ENCODE measurements at regions not wholly inside any gene's neighbourhood (a gene's known extent, or its start where the extent isn't known, plus 50 kb on each side); places are given as distances from the start of the nearest gene placed in this dataset.
"Not testable (repeated sequence)": the region's sequence is repeated elsewhere in the genome, so short reads cannot be mapped to it uniquely, and the experiment has no call there.

DNA sequence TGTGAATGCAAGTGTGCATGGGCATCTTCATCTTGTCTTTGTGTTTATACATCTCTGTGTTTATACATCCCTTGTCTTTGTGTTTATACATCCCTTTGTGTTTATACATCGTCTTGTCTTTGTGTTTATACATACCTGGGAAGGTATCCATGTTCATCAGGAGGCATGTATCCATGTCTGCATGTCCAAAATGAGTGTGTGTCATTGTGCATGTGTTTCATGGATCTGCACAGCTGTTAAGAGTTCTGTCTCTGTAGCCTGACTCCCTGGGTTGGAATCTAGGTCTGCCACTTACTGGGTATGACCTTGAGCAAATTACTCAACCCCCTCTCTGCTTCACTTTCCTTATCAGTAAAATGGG is 50.1 kb upstream of the SIRPA start:
- DNase-seq, result no peak

GRCh38 chr20:1844325-1845162 is 50.7 kb upstream of the SIRPA start:
- no peak for DNase-seq

DNA sequence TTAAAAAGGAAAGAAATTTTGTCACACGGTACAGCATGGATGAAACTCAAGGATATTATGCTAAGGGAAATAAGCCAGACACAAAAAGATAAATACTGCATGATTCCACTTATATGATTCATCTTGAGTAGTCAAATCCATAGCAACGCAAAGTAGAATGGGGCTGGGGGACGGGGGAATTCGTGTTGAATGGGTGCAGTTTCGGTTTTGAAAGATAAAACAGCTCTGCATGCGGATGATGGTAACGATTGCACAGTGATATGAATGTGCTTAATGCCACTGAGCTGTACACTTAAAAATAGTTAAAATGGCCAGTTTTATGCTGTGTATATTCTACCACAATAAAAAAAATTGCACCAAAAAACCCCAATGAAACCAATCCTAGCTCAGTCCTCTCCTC is 52.9 kb upstream of the SIRPA start:
- no peak for DNase-seq

DNA sequence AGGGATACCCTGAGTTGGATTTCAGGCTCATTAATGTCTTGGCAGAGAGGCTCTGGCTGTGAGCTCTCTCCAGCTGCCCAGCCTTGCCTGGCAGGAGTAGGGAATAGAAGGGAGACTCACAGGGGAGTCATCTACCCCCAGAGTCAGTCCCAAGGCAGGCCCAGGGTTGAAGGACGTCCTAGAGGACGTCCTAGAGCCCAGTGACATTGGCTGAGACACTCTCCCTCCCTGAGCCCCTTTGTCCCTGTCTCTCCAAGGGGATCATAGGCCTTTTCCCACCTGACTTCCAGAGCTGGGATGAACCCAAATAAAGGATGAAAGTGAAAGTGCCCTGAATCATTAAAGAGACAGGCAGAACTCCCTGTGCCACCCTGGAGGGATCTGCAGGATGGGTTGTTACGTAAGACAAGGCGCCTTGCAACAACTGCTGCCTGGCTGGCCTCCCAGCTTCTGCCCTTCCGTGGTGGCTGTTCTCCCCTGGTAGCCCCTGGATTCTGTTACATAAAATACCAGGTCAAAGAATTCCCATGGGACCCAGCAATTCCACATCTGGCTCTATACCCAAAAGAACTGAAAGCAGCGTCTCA is 53.6 kb upstream of the SIRPA start:
- no peak for DNase-seq

DNA sequence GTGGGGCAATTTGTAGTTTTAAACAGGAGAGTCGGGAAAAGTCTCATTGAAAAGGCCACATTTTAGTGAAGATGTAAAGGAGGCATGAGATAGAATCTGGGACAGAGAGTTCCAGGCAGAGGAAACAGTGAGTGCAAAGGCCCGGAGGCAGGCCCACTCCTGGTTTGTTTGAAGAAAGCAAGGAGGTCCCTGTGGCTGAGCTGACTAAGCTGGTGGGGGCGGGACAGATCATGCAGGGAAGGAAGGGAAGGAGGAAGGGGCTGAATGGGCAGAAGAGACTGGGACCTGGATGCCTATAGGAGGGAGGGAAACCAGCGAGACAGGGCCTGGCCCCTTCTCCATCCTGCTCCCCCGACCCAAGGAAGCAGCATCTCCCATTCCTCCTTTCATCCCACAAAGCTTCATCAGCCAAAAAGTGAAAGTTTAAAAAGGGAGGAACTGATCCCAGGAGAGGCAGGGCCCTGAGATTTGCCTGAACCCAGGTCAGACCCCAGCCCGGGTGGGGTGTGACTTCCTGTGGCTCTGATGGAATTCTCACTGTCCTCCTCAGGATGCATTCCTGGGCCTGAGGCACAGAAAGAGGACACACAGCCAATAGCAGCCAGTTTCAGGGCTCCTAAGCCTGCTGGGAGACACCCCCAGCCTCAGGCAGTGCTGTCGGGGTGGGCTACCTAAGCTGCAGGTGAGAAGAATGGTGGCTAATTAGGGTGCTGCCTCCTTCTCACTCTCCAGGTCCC is 54.2 kb upstream of the SIRPA start:
- no peak for DNase-seq

GRCh38 chr20:1839376-1840317 is 55.6 kb upstream of the SIRPA start:
- DNase-seq, result not testable (repeated sequence)

DNA sequence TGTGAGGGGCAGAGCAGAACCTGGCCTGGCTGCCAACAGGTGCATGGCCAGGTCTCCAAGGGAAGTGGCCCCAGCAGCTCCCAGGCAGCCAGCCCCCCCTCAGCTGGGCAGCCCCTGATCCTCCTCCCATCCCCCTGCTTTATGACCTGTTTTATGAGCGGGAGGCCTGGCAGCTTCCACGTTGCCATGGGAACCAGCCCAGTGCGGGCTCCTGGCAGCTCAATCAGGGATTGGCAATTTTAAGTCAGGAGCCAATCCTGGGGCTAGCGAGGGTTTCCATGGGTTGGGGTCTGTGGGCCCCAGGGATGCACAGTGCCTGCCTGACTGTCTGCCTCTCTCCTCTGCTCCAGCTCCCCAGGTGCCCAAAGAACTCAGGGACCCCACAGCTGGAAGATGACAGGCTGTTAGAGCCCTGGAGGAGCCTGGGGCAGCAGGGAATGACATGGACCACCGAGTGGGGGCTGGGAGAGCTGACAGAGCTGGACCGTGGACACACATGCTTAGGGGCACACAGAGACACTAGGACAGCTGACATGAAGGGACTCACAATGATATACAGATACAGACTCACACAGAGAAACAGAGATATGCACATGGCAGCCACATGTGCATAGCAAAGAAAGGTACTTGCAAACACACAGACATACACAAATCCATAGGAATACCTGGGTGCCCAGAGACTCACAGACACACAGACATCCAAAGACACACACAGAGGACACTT is 56.5 kb upstream of the SIRPA start:
- DNase-seq, result no peak

GRCh38 chr20:1835186-1836035 is 59.8 kb upstream of the SIRPA start:
- no peak for DNase-seq

DNA sequence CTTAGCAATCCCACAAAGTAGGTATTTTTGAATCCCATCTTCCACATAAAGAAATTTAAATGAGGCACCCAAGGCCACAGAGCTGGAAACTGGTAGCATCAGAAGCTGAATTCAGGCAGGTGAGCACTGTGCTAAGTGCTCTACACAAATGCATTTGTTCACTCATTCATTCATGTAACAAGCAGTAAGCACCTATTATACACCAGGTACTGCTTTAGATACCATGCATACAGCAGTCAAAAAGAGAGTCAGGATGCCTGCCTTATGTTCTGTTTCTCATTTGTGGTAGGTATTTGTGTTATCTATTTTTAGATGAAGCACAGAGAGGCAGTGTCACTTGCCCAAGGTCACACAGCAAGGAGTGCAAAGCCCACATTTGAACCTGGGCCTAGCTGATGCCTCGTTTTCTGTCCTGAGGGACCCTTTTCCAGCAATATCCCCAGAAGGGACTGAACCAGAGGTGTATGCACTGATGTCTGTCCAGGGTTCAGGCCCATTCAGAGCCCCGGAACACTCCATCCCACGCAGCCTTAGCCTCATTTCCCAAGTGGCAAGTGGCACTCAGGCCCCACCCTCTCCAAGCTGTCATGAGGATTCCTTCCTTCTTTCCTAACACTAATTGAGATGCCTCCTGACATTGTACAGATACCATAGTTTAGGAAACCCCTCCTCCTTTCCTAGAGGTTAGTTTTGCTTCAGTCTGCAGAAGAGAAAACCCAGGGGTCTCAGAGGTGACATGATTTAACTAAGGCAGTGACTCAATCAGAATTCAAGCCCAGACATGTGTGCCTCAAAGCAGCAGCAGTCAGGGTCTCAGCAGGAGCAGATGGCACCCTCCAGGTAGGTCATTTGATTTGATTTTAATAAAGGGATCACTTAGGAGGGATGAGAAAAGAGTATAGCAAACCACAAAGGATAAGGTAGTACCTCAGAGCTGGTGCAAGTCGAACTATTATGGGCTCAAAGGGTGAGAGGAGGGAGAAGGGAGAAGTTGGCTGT is 61.2 kb upstream of the SIRPA start:
- no peak for DNase-seq

GRCh38 chr20:1833216-1833615 is 62.0 kb upstream of the SIRPA start:
- no peak for DNase-seq

- DNase-seq, result no peak
Measured at GRCh38 chr20:1832634-1833033, 62.6 kb upstream of the SIRPA start.

GRCh38 chr20:1831606-1832005 is 63.6 kb upstream of the SIRPA start:
- DNase-seq, result no peak

GRCh38 chr20:1831096-1831495 is 64.1 kb upstream of the SIRPA start:
- no peak for DNase-seq

- DNase-seq, result no peak
Measured at GRCh38 chr20:1830240-1830639, 65.0 kb upstream of the SIRPA start.

- DNase-seq, result no peak
Measured at GRCh38 chr20:1829531-1829930, 65.7 kb upstream of the SIRPA start.

- no peak for DNase-seq
Measured at GRCh38 chr20:1828786-1829131, 66.4 kb upstream of the SIRPA start.

DNA sequence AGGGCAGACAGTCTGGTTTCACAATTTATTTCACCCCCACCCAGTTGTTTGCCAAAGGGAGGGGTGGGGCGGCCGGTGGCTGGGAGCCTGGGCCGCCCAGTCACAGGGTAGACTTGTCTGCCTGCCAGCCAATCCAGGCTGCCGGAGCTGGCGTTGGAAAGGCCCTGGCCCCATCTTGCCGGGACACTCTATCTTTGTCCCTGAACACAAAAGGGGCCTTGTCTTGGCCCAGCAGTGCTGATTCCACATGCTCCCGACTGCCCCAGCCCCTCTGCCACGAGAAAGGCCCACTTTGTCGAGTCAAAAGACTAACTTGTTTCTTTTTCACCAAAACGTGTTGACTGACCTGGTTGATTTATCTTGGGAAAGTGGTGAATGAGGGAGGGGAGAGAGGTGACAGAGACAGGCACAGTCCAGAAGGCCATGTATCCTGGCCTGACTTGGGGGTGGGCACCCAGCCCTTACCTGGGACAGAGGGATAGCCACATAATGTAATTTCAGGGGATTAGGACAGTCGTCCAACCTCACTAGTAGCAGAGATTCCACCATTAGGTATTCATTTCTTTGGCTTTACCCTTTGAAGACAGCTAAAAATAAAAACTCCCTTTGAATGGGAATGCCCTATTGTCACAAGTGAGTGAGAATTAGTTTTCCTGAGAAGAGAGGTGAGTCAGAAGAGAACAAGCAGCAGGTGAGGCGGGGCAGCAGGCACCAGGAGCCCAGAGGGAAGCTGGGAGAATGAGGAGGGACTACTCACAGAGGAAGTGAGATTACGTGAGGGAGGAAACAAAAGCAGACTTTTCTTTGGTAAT is 67.0 kb upstream of the SIRPA start:
- DNase-seq, result no peak

- no peak for DNase-seq
Measured at GRCh38 chr20:1827510-1827973, 67.7 kb upstream of the SIRPA start.

- no peak for DNase-seq
Measured at GRCh38 chr20:1825938-1826445, 69.2 kb upstream of the SIRPA start.

All from NCI-H1436 treated with DMSO at 0.1 percent for 48 hours (cell line).